H4 (cell line): ENCODE measurements at regions not wholly inside any gene's neighbourhood (a gene's known extent, or its start where the extent isn't known, plus 50 kb on each side); places are given as distances from the start of the nearest gene placed in this dataset.

Experiments used
- DNase-seq: peaks from one replicate; pipeline ENCODE4 v3.0.0-alpha.2; 2015; ENCODE audit warnings: low spot score

- no peak for DNase-seq
Measured at GRCh38 chr12:41891226-41891625, 253.4 kb downstream of the GXYLT1 start.

GRCh38 chr12:41888285-41888684 is 256.4 kb downstream of the GXYLT1 start:
- no peak for DNase-seq

- DNase-seq: no peak
Measured at GRCh38 chr12:41881891-41882805, 262.5 kb downstream of the GXYLT1 start.

GRCh38 chr12:41869432-41869831 is 275.2 kb downstream of the GXYLT1 start:
- DNase-seq: no peak

- DNase-seq: no peak
Measured at GRCh38 chr12:41866878-41867430, 277.7 kb downstream of the GXYLT1 start.

GRCh38 chr12:41856228-41856627 is 288.4 kb downstream of the GXYLT1 start:
- no peak for DNase-seq

GRCh38 chr12:41850046-41850445 is 294.6 kb downstream of the GXYLT1 start:
- DNase-seq: no peak

- DNase-seq: no peak
Measured at GRCh38 chr12:41846718-41847117, 298.0 kb downstream of the GXYLT1 start.

- no peak for DNase-seq
Measured at GRCh38 chr12:41836416-41836815, 308.3 kb downstream of the GXYLT1 start.

GRCh38 chr12:41835556-41835955 is 309.1 kb downstream of the GXYLT1 start:
- DNase-seq: no peak

- DNase-seq: no peak
Measured at GRCh38 chr12:41819948-41820347, 324.7 kb downstream of the GXYLT1 start.

- no peak for DNase-seq
Measured at GRCh38 chr12:41804026-41804425, 340.6 kb downstream of the GXYLT1 start.

GRCh38 chr12:41802803-41803202 is 341.9 kb downstream of the GXYLT1 start:
- no peak for DNase-seq

- DNase-seq: no peak
Measured at GRCh38 chr12:41801261-41801660, 343.4 kb downstream of the GXYLT1 start.

GRCh38 chr12:41799671-41800070 is 345.0 kb downstream of the GXYLT1 start:
- DNase-seq: no peak

- peak; percentile 47 for DNase-seq
Measured at GRCh38 chr12:41795910-41796309, 348.8 kb downstream of the GXYLT1 start.

- peak; percentile 19 for DNase-seq
Measured at GRCh38 chr12:41795051-41795600, 349.5 kb downstream of the GXYLT1 start.

- DNase-seq: no peak
Measured at GRCh38 chr12:41794336-41794735, 350.3 kb downstream of the GXYLT1 start.

- DNase-seq: no peak
Measured at GRCh38 chr12:41784957-41785356, 359.7 kb downstream of the GXYLT1 start.

GRCh38 chr12:41778934-41779333 is 365.7 kb downstream of the GXYLT1 start:
- no peak for DNase-seq

- DNase-seq: no peak
Measured at GRCh38 chr12:41777064-41777790, 367.4 kb downstream of the GXYLT1 start.

GRCh38 chr12:41772478-41772877 is 372.2 kb downstream of the GXYLT1 start:
- DNase-seq: no peak
